22Rv1 (cell line): ENCODE measurements at regions not wholly inside any gene's neighbourhood (a gene's known extent, or its start where the extent isn't known, plus 50 kb on each side); places are given as distances from the start of the nearest gene placed in this dataset.

Experiments used
- H3K27ac ChIP-seq: fragments of 450-650 bp; 2 replicates; pipeline ENCODE4 v1.5.1; 2017
- CTCF ChIP-seq: fragments of 450-650 bp; IDR thresholded peaks from 2 replicates; pipeline ENCODE4 v1.5.1; 2017; ENCODE audit warnings: mild to moderate bottlenecking
- ZFX ChIP-seq: fragments of 450-650 bp; IDR thresholded peaks from 2 replicates; pipeline ENCODE4 v1.6.1; 2017; ENCODE audit warnings: antibody characterized with exemption, borderline replicate concordance

GRCh38 chr3:70873686-70874085, 561.2 kb upstream of the MDFIC2 start:
- H3K27ac ChIP-seq = no peak overlapping the region
- TF ChIP-seq ZFX (no peak), CTCF (no peak)

- no peak overlapping the region for H3K27ac ChIP-seq
- TF ChIP-seq CTCF (no peak), ZFX (no peak)
Observed at GRCh38 chr3:70871909-70872656, 559.6 kb upstream of the MDFIC2 start.

GRCh38 chr3:70870576-70870975, 558.1 kb upstream of the MDFIC2 start:
- H3K27ac ChIP-seq = no peak overlapping the region
- TF ChIP-seq CTCF = no peak
- TF ChIP-seq ZFX = no peak

GRCh38 chr3:70868561-70868960, 556.1 kb upstream of the MDFIC2 start:
- no peak for TF ChIP-seq CTCF
- no peak for TF ChIP-seq ZFX
- H3K27ac ChIP-seq = no peak overlapping the region

GRCh38 chr3:70863049-70863448, 550.6 kb upstream of the MDFIC2 start:
- no peak for TF ChIP-seq CTCF
- TF ChIP-seq ZFX = no peak

GRCh38 chr3:70861855-70862254, 549.4 kb upstream of the MDFIC2 start:
- TF ChIP-seq CTCF (no peak), ZFX (no peak)
- H3K27ac ChIP-seq = no peak overlapping the region

More at GRCh38 chr3:70863049-70863448, 550.6 kb upstream of the MDFIC2 start:
- no peak overlapping the region for H3K27ac ChIP-seq

- no peak overlapping the region for H3K27ac ChIP-seq
- TF ChIP-seq CTCF (no peak), ZFX (no peak)
Observed at GRCh38 chr3:70861234-70861633, 548.8 kb upstream of the MDFIC2 start.
